ENCODE measurements at regions not wholly inside any gene's neighbourhood (a gene's known extent, or its start where the extent isn't known, plus 50 kb on each side); places are given as distances from the start of the nearest gene placed in this dataset.

GRCh38 chr5:67305913-67306710 lies 109.5 kb upstream of the CD180 start:
- TF ChIP-seq, protein P1, sequence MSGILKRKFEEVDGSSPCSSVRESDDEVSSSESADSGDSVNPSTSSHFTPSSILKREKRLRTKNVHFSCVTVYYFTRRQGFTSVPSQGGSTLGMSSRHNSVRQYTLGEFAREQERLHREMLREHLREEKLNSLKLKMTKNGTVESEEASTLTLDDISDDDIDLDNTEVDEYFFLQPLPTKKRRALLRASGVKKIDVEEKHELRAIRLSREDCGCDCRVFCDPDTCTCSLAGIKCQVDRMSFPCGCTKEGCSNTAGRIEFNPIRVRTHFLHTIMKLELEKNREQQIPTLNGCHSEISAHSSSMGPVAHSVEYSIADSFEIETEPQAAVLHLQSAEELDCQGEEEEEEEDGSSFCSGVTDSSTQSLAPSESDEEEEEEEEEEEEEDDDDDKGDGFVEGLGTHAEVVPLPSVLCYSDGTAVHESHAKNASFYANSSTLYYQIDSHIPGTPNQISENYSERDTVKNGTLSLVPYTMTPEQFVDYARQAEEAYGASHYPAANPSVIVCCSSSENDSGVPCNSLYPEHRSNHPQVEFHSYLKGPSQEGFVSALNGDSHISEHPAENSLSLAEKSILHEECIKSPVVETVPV (CRISPR knock-in tag; IDR thresholded peaks at IDR 0.05), result no peak
- TF ChIP-seq TOX (CRISPR knock-in tag; IDR thresholded peaks at IDR 0.05; ENCODE audit: borderline replicate concordance) (no peak), RARB (CRISPR knock-in tag; IDR thresholded peaks at IDR 0.05) (no peak), TSHZ2 (CRISPR knock-in tag; IDR thresholded peaks at IDR 0.05) (no peak), CSDC2 (CRISPR knock-in tag; IDR thresholded peaks at IDR 0.05) (no peak), ARNTL (CRISPR knock-in tag; IDR thresholded peaks at IDR 0.05; ENCODE audit: borderline replicate concordance, low read depth) (no peak), ZFP3 (CRISPR knock-in tag; IDR thresholded peaks at IDR 0.05) (no peak), GLIS3 (CRISPR knock-in tag; IDR thresholded peaks at IDR 0.05) (no peak), BACH2 (CRISPR knock-in tag; IDR thresholded peaks at IDR 0.05; ENCODE audit: borderline replicate concordance) (no peak), ZFP30 (CRISPR knock-in tag; IDR thresholded peaks at IDR 0.05) (no peak), ZNF565 (CRISPR knock-in tag; conservative IDR thresholded peaks at IDR 0.05; ENCODE audit: low read depth) (no peak)
- TF ChIP-seq, protein P2, sequence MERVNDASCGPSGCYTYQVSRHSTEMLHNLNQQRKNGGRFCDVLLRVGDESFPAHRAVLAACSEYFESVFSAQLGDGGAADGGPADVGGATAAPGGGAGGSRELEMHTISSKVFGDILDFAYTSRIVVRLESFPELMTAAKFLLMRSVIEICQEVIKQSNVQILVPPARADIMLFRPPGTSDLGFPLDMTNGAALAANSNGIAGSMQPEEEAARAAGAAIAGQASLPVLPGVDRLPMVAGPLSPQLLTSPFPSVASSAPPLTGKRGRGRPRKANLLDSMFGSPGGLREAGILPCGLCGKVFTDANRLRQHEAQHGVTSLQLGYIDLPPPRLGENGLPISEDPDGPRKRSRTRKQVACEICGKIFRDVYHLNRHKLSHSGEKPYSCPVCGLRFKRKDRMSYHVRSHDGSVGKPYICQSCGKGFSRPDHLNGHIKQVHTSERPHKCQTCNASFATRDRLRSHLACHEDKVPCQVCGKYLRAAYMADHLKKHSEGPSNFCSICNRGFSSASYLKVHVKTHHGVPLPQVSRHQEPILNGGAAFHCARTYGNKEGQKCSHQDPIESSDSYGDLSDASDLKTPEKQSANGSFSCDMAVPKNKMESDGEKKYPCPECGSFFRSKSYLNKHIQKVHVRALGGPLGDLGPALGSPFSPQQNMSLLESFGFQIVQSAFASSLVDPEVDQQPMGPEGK (CRISPR knock-in tag; IDR thresholded peaks at IDR 0.05; ENCODE audit: borderline replicate concordance), result no peak

Measured in SK-N-SH treated with all-trans-retinoic acid at 6 μM for 48 hours (cell line).